Activated CD8-positive, alpha-beta T cell treated with anti-CD3 and anti-CD28 coated beads for 36 hours (primary cell): ENCODE measurements at regions not wholly inside any gene's neighbourhood (a gene's known extent, or its start where the extent isn't known, plus 50 kb on each side); places are given as distances from the start of the nearest gene placed in this dataset.

Source experiments
- ATAC-seq: fragments of 200-7000 bp; cut with Tn5 transposase; one replicate; pipeline ENCODE4 v1.10.0; 2021; ENCODE audit warnings: mild to moderate bottlenecking, moderate library complexity
- CTCF ChIA-PET: fragments of 350-600 bp; sonication (Branson Sonifier 250); formaldehyde crosslinking; loops from one replicate; lab custom pipeline; 2021; ENCODE audit warnings: antibody characterized with exemption; lab: Charles Lee
- POLR2A ChIA-PET: fragments of 350-600 bp; sonication (Branson Sonifier 250); formaldehyde crosslinking; loops from one replicate; lab custom pipeline; 2021; ENCODE audit warnings: antibody characterized with exemption; lab: Charles Lee
- DNase-seq: peaks from one replicate; pipeline ENCODE4 v3.0.0-alpha.2; 2020
- H3K27ac Mint-ChIP-seq: one replicate; pipeline ENCODE4 v1.8.0; 2021; ENCODE audit warnings: mild to moderate bottlenecking, mixed read lengths
- H3K27me3 Mint-ChIP-seq: one replicate; pipeline ENCODE4 v1.8.0; 2021; ENCODE audit warnings: mixed read lengths
- H3K36me3 Mint-ChIP-seq: one replicate; pipeline ENCODE4 v1.8.0; 2021; ENCODE audit warnings: low read depth, mixed read lengths
- H3K4me1 Mint-ChIP-seq: one replicate; pipeline ENCODE4 v1.8.0; 2021; ENCODE audit warnings: low read depth, mixed read lengths
- H3K4me3 Mint-ChIP-seq: one replicate; pipeline ENCODE4 v1.8.0; 2021; ENCODE audit warnings: mild to moderate bottlenecking, moderate library complexity, mixed read lengths
- H3K9me3 Mint-ChIP-seq: one replicate; pipeline ENCODE4 v1.8.0; 2021; ENCODE audit warnings: mixed read lengths
- intact Hi-C: fragments of 100-400 bp; cut with micrococcal nuclease; formaldehyde crosslinking; loops from one replicate; pipeline ENCODE4 v1.10.0; 2022
- TF ChIP-seq, protein P1 (sequence below): fragments of 200-600 bp; IDR thresholded peaks from one replicate; pipeline ENCODE4 v1.8.0; 2022; ENCODE audit warnings: antibody characterized with exemption, mild to moderate bottlenecking

DNA sequence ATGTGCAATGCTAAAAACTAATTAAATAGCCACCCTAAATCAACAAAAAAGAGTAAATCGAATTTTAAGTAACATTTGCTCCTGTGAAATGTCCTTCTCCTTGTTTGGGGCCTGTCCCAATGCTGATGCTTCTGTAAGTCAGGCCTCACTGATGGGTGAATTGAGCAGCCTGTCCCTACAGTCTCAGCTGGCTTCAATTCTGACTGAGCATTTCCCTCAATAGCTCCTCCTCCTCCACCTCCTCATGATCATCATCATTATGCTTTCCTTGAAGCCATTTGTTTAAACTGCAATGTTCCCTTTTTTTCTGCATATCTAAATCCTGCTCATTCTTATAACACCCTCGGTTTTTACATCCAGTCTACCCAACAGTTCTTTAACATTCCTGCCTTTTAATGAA, 137.2 kb upstream of the CELF4 start:
- ChIA-PET CTCF (no interaction called here), POLR2A (no interaction called here)
- Mint-ChIP-seq H3K4me1 (no peaks in the 10 kb centered on the region), H3K36me3 (no peaks in the 10 kb centered on the region), H3K4me3 (no peak overlapping the region), H3K27me3 (peaks cover 3% of the 10 kb centered on the region), H3K27ac (no peak overlapping the region), H3K9me3 (no peaks in the 10 kb centered on the region)
- ATAC-seq (no peak), DNase-seq (no peak)
- intact Hi-C loops = no loop called here
- TF ChIP-seq, protein P1, sequence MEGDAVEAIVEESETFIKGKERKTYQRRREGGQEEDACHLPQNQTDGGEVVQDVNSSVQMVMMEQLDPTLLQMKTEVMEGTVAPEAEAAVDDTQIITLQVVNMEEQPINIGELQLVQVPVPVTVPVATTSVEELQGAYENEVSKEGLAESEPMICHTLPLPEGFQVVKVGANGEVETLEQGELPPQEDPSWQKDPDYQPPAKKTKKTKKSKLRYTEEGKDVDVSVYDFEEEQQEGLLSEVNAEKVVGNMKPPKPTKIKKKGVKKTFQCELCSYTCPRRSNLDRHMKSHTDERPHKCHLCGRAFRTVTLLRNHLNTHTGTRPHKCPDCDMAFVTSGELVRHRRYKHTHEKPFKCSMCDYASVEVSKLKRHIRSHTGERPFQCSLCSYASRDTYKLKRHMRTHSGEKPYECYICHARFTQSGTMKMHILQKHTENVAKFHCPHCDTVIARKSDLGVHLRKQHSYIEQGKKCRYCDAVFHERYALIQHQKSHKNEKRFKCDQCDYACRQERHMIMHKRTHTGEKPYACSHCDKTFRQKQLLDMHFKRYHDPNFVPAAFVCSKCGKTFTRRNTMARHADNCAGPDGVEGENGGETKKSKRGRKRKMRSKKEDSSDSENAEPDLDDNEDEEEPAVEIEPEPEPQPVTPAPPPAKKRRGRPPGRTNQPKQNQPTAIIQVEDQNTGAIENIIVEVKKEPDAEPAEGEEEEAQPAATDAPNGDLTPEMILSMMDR = no peak

DNA sequence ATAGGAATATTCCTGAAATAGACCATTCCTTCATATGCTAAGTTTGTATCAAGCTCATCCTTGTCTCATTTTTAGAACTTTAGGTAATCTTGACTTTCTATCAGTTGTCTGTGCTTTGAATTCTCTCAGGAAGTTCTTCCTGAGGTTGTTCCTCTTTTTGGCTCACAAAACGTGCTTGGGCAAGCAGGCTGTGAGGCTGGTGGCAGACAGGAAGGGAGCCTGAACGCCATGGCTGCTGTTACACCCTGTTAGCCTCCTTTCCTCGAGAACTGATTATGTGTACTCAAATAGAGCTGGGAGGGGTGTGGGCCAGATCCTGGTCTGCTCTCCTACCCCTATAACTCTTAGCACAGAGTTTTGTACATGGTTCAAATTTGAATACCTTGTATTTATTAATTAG, 136.4 kb upstream of the CELF4 start:
- ATAC-seq (no peak), DNase-seq (no peak)
- ChIA-PET CTCF (no interaction called here), POLR2A (no interaction called here)
- no peak overlapping the region for H3K27ac Mint-ChIP-seq
- no peaks in the 10 kb centered on the region for H3K4me1 Mint-ChIP-seq
- H3K27me3 Mint-ChIP-seq = peaks cover 3% of the 10 kb centered on the region
- TF ChIP-seq, protein P1 = no peak
- H3K4me3 Mint-ChIP-seq = no peak overlapping the region
- H3K9me3 Mint-ChIP-seq = no peaks in the 10 kb centered on the region
- intact Hi-C loops = no loop called here
- H3K36me3 Mint-ChIP-seq = no peaks in the 10 kb centered on the region

DNA sequence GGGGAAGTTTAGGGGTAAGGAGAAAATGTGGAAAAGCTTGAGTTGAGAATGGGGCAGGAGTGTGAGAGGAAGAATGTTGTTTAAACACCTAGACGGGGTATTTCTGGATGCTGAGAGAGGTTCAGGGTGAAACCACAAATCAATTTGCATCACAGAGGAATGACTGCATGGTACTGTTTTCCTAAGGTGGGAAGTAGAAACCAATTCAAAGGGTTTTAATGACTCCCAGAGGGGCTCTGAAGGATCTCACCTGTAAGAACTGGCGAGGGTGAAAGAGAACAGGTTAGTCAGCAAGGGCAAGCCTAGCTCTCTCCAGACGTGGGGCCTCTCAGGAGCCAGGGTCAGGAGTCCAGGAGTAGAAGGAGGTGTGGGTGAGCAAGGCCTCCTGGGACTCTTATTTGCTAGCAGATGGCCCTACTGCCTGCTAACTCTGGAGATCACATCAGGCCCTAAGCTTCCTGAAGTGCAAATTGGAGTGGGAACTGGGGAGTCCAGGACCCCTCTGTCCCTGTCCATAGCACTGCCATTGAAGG, 133.0 kb upstream of the CELF4 start:
- ATAC-seq (no peak), DNase-seq (no peak)
- peaks cover 3% of the 10 kb centered on the region for H3K27me3 Mint-ChIP-seq
- POLR2A ChIA-PET = no interaction called here
- CTCF ChIA-PET = no interaction called here
- H3K36me3 Mint-ChIP-seq = no peaks in the 10 kb centered on the region
- no peak overlapping the region for H3K4me3 Mint-ChIP-seq
- H3K4me1 Mint-ChIP-seq = no peaks in the 10 kb centered on the region
- H3K9me3 Mint-ChIP-seq = no peaks in the 10 kb centered on the region
- no peak overlapping the region for H3K27ac Mint-ChIP-seq
- TF ChIP-seq, protein P1 = no peak
- intact Hi-C loops = no loop called here

DNA sequence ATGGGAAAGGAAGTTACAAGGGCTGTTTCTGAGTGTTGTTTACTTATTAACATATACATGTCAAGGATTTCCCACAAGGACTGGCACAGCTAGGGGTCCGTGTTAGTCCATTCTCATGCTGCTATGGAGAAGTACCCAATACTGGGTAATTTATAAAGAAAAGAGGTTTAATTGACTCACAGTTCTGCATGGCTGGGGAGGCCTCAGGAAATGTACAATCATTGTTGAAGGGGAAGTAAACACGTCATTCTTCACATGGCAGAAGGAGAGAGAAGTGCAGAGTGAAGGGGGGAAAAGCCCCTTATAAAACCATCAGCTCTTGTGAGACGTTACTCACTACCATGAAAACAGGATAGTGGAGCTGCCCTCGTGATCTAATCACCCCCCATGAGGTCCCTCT, 128.9 kb upstream of the CELF4 start:
- Mint-ChIP-seq H3K4me1 (no peaks in the 10 kb centered on the region), H3K36me3 (no peaks in the 10 kb centered on the region), H3K4me3 (no peak overlapping the region), H3K27me3 (no peaks in the 10 kb centered on the region), H3K9me3 (peaks cover 1% of the 10 kb centered on the region), H3K27ac (no peak overlapping the region)
- POLR2A ChIA-PET = no interaction called here
- intact Hi-C loops = no loop called here
- DNase-seq = no peak
- TF ChIP-seq, protein P1 = no peak
- CTCF ChIA-PET = no interaction called here
- no peak for ATAC-seq

DNA sequence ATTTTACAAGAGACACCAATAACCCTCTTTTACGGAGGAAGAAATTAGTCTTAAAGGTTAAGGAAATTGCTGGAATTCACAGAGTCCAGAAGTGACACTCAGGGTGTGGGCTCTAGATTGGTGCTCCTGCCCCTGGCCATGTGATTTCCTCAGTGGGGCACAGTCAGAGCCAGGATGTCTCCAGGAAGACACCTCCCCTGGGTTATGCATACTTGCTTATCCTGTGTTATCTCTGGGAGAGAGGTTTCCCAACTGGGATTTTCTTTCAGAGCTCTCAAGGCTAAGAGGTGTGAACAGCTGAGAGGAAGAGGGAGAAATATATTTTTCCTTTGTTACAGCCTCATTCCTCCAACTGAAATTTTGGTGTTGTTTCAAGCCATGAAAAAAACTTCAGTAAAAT, 125.6 kb upstream of the CELF4 start:
- H3K4me3 Mint-ChIP-seq = no peak overlapping the region
- no peaks in the 10 kb centered on the region for H3K27me3 Mint-ChIP-seq
- no peaks in the 10 kb centered on the region for H3K36me3 Mint-ChIP-seq
- DNase-seq = no peak
- intact Hi-C loops = no loop called here
- no peak for ATAC-seq
- H3K27ac Mint-ChIP-seq = no peak overlapping the region
- peaks cover 1% of the 10 kb centered on the region for H3K9me3 Mint-ChIP-seq
- TF ChIP-seq, protein P1 = no peak
- ChIA-PET POLR2A (no interaction called here), CTCF (no interaction called here)
- H3K4me1 Mint-ChIP-seq = no peaks in the 10 kb centered on the region
